PC-3 (cell line): ENCODE measurements at regions not wholly inside any gene's neighbourhood (a gene's known extent, or its start where the extent isn't known, plus 50 kb on each side); places are given as distances from the start of the nearest gene placed in this dataset.
"Not testable (repeated sequence)": the region's sequence is repeated elsewhere in the genome, so short reads cannot be mapped to it uniquely, and the experiment has no call there.

Source experiments
- EZH2 ChIP-seq: fragments of 300-600 bp; sonication (generic); IDR thresholded peaks from one replicate; pipeline ENCODE4 v1.6.1; 2017; ENCODE audit warnings: antibody characterized with exemption, mild to moderate bottlenecking, low read length; ENCODE audit not compliant: unreplicated experiment
- TF ChIP-seq, protein P1 (sequence below): fragments of 300-600 bp; sonication (generic); conservative IDR thresholded peaks from 2 replicates; pipeline ENCODE4 v1.5.1; 2017; ENCODE audit warnings: antibody characterized with exemption, low read depth, mild to moderate bottlenecking, low read length

DNA sequence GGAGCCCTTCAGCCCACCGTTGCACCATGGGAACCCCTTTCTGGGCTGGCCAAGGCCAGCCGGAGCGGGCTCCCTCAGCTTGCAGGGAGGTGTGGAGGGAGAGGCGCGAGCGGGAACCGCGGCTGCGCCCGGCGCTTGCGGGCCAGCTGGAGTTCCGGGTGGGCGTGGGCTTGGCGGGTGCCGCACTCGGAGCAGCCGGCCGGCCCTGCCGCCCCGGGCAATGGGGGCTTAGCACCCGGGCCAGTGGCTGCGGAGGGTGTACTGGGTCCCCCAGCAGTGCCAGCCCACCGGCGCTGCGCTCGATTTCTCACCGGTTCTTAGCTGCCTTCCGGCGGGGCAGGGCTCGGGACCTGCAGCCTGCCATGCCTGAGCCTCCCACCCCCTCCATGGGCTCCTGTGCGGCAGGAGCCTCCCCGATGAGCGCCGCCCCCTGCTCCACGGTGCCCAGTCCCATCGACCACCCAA is 949.8 kb downstream of the NR2F1-AS1 start:
- TF ChIP-seq, protein P1, sequence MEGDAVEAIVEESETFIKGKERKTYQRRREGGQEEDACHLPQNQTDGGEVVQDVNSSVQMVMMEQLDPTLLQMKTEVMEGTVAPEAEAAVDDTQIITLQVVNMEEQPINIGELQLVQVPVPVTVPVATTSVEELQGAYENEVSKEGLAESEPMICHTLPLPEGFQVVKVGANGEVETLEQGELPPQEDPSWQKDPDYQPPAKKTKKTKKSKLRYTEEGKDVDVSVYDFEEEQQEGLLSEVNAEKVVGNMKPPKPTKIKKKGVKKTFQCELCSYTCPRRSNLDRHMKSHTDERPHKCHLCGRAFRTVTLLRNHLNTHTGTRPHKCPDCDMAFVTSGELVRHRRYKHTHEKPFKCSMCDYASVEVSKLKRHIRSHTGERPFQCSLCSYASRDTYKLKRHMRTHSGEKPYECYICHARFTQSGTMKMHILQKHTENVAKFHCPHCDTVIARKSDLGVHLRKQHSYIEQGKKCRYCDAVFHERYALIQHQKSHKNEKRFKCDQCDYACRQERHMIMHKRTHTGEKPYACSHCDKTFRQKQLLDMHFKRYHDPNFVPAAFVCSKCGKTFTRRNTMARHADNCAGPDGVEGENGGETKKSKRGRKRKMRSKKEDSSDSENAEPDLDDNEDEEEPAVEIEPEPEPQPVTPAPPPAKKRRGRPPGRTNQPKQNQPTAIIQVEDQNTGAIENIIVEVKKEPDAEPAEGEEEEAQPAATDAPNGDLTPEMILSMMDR = not testable (repeated sequence)
- TF ChIP-seq EZH2 = not testable (repeated sequence)
